ENCODE measurements at regions not wholly inside any gene's neighbourhood (a gene's known extent, or its start where the extent isn't known, plus 50 kb on each side); places are given as distances from the start of the nearest gene placed in this dataset.

GRCh38 chrY:7659047-7659446, 747.5 kb upstream of the AMELY start:
- TF ChIP-seq, protein P1, sequence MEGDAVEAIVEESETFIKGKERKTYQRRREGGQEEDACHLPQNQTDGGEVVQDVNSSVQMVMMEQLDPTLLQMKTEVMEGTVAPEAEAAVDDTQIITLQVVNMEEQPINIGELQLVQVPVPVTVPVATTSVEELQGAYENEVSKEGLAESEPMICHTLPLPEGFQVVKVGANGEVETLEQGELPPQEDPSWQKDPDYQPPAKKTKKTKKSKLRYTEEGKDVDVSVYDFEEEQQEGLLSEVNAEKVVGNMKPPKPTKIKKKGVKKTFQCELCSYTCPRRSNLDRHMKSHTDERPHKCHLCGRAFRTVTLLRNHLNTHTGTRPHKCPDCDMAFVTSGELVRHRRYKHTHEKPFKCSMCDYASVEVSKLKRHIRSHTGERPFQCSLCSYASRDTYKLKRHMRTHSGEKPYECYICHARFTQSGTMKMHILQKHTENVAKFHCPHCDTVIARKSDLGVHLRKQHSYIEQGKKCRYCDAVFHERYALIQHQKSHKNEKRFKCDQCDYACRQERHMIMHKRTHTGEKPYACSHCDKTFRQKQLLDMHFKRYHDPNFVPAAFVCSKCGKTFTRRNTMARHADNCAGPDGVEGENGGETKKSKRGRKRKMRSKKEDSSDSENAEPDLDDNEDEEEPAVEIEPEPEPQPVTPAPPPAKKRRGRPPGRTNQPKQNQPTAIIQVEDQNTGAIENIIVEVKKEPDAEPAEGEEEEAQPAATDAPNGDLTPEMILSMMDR (IDR thresholded peaks at IDR 0.05 in 4 of 5, conservative IDR thresholded peaks at IDR 0.05 in 1 of 5) = no peak
- TF ChIP-seq POLR2A (IDR thresholded peaks at IDR 0.05) = no peak

Measured in gastrocnemius medialis (tissue), 4 donors.